CD4-positive, alpha-beta T cell treated with Interferon gamma for 1 hour (primary cell): ENCODE measurements at regions not wholly inside any gene's neighbourhood (a gene's known extent, or its start where the extent isn't known, plus 50 kb on each side); places are given as distances from the start of the nearest gene placed in this dataset.

Experiments
- DNase-seq: peaks from one replicate; pipeline ENCODE4 v3.0.0-alpha.2; 2020

- no peak for DNase-seq
These were observed 176.2 kb downstream of the TFAP2C start for GRCh38 chr20:56805313-56805712.

DNA sequence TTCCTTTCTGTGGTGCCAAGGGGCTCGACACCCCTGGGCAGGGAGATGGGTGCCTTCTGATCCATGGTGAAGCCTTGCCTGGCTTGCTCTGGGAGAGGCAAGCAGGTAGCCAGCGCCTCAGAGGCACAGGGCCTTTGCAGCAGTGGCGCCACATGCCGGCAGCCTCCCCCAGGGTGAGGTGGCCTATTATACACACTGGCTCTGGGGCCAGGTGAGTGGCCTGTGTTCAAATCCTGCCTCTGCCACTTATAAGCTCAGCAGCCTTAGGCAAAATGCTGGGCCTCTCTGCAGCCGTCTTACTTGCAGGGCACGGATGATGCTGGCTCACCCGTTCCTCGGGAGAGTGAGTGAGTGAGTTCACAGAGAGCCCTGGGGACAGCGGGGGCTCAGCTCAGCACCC, 176.9 kb downstream of the TFAP2C start:
- DNase-seq, result no peak

DNA sequence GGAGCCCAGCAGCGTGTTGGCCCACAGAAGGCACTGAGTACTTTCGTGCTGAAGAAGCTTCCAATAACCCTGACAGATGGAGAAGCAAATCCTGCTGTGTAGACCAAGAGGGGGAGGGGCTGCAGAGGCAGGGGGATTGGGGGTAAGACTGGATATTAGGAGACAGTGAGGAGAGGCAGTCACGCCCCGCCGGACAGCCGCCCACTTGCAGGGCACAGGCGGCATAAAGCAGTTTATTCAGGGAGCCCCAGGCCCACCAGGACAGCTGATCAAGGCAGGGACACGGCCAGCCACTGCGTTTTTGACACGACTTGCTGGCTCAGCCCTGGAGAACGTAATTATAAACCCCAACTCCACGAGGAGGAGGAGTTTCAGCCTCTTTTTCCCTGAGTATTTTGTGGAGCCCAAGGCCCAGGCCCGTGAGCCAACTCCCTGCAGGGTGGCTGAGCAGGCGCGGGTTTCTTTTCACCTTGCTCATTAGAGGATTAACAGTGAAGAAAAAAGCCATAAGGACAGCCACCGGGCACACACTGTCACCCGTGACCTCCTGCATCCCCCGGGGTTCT, 177.9 kb downstream of the TFAP2C start:
- DNase-seq, result no peak

- no peak for DNase-seq
These were observed 179.1 kb downstream of the TFAP2C start for GRCh38 chr20:56808117-56808725.

- no peak for DNase-seq
These were observed 179.6 kb downstream of the TFAP2C start for GRCh38 chr20:56808732-56809131.

GRCh38 chr20:56809668-56810067, 180.6 kb downstream of the TFAP2C start:
- DNase-seq, result no peak

GRCh38 chr20:56810141-56810540, 181.0 kb downstream of the TFAP2C start:
- DNase-seq, result no peak

DNA sequence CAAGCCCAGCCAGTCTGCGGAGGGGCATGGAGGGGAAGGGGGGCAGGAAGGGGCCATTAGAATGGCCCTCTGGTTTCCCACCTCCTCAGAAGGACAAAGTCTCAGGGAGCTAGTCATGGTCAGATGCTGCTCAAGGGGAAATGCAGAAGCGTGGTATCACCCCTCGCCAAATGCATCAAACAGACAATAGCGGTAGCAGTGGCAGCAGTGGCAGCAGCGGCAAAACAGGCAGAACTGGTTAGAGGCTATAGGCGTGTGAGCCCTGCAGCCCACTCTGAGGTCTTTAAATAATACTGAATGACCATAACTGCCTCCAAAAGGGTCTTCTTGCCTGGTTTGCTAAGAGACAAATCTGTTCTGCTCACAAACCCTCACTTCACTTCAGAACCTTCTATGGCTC, 186.7 kb downstream of the TFAP2C start:
- DNase-seq, result no peak

- no peak for DNase-seq
These were observed 187.2 kb downstream of the TFAP2C start for GRCh38 chr20:56816349-56816748.

GRCh38 chr20:56817780-56818675, 188.9 kb downstream of the TFAP2C start:
- DNase-seq, result no peak

- DNase-seq, result no peak
These were observed 191.9 kb downstream of the TFAP2C start for GRCh38 chr20:56820984-56821383.

- DNase-seq, result no peak
These were observed 197.2 kb downstream of the TFAP2C start for GRCh38 chr20:56826306-56826704.

GRCh38 chr20:56826705-56827665, 197.9 kb downstream of the TFAP2C start:
- DNase-seq, result no peak

DNA sequence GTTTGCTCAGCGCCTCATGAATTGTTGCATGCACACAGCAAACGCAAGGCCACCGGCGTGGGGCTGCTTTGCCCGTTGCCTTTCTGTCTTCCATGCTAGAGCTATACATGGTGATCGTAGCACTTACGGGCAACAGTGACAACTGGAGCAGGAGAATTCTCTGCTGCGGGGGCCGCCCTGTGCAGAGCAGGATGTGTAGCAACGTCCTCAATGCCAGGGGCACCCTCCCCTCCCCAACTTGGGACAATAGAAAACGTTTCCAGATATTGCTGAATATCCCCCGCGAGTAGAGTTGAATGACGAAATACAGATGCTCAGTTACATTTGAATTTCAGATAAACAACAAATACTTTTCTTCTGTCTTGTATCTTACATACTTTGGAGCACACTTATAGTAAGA, 198.7 kb downstream of the TFAP2C start:
- DNase-seq, result no peak

DNA sequence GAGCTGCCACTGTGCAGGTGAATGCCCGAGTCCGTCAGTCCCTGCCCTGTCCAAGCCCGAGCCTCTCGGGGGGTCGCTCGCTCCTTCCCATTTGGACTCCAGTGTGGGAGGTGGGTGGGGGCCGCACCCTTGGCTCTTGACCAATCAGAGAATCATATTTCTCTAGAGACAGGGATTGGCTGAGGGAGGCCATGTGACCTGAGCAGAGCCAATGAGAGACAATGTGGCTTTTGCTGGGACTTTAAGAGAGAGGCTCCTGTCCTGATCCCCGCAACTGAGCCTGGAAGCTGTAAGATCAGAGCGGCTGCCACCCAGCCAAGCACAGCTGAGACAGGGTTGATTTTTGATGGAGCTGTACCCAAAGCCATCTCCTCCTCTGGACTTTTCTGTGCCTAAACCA, 199.3 kb downstream of the TFAP2C start:
- DNase-seq, result no peak

DNA sequence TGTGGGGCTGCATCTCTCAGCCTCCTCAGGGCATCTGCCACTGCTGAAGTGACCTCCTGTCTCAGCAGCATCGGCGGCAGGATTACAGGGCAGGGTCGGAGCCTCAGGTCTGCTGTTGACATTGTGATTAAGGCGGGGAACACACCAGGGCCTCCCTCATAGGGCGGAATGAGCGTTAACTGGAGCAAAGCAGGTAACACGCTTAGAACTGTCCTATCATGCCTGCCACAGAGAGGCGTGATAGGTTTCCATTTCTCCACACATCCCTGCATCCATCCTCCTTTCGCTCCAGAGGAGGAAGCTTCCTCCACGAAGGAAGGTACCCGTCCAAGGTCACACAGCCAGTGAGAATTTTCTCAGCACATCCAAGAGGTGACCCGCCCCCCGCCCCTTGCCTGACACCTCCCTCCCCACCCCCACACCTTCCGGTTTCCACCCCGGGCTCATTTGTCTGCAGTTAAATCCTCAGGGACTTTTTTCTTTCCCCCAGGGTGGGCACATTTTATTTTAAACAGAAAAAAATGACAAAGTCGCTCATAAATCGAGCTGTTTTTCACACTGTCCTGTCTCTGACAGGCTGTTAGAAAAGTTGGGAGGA, 200.8 kb downstream of the TFAP2C start:
- DNase-seq, result no peak

- no peak for DNase-seq
These were observed 202.7 kb downstream of the TFAP2C start for GRCh38 chr20:56831795-56832194.

DNA sequence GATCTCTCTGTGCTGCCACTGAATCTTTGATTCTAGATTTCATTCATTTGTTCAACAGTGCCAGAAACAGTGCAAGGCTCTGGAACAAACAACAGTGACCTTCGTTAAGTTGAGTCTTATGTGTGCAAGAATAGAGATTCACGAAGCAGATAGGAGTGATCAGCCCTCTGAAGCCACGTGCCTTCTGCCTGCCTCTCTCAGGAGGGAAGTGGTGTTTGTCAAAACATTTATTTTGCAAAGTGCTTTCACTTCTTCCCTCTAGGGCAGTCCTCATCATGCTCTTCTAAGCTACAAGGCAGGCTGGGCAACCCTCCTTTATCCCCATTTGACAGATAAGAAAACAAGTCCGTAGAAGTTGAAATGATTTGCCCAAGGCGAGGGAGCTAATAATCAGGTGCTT, 204.3 kb downstream of the TFAP2C start:
- no peak for DNase-seq

DNA sequence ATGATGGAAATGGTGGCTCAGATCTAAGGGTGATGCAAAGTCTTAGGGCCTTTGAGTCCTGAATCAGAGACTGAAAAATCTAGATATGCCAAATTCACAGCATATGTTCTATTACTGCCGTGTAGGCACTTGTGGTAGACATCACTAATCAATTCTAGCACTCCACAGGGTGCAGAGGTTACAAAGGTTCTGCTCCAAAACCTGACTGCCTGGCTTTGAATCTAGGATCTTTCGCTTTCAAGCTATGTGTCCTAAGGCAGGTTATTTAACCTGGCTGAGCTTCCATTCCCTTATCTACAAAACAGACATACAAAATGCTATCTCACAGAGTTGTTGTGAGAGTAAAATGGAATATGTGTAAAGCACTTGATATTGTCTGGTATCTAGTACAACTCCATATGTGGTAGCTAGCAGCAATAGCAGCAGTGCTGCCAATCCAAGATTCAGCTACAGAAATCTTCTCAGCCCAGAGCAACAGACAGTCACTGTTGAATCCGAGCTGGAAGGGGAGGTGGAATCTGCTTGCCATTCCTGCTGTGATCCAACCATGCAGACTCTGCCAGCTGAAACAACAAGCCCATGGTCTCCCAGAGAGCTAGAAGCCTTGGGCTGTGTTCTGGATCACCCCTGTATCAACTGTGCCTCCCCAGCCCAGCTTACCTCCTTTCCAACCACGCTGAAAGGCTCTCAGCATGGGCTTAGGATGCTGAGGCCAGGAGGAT, 206.9 kb downstream of the TFAP2C start:
- DNase-seq, result no peak

DNA sequence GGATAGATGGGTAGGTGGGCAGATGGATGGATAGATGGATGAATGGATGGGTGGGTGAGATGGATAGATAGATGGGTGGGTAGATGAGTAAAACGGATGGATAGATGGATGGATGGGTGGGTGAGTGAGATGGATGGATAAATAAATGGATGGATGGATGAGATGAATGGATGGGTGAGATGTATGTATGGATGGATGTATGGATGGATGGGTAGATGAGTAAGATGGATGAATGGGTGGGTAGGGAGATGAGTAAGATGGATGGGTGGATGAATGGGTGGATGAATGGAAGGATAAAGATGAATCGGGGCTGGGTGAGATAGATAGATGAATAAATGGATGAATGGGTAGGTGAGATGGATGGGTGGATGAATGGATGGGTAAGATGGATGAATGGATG, 210.1 kb downstream of the TFAP2C start:
- DNase-seq, result no peak

DNA sequence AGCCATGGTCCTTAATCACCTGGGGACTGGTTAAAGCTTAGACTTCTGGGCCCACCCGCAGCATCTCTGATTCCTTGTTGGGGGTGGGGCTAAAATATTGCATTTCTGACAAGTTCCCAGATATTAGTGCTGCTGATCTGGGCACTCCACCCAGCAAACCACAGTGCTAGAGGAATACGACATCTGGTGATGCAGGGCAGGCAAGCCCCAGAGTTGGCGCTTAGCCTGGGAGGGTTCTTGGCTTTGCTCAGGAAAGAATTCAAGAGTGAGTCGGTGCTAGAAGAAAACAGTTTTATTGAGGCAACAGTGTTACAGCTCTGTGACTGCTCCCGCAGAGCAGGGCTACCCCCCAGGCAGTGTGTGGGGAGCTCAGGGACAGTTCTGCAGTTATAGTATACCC, 210.7 kb downstream of the TFAP2C start:
- DNase-seq, result no peak

DNA sequence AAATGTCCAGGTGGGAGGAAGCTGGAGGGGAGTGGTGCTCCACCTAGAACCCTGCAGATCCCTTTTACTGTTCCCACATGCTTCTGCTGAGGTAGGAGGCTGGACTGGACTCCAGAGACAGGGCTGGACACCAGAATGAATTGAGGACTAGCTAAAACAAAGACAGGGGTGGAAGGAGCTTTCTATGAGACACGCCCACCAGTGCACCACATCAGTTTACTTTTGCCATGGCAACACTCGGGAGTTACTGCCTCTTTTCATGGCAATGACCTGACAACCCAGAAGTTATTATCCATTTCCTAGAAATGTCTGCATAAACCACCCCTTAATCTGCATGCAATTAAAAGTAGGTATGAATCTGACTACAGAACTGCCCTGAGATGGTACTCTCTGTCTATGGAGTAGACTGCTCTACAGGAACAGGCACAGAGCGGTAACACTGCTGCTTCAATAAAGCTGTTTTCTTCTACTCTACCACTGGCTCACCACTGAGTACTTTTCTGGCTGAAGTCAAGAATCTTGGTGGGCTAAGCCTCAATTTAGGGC, 211.7 kb downstream of the TFAP2C start:
- DNase-seq, result no peak
